Mammary epithelial cell (primary cell): ENCODE measurements at regions not wholly inside any gene's neighbourhood (a gene's known extent, or its start where the extent isn't known, plus 50 kb on each side); places are given as distances from the start of the nearest gene placed in this dataset.
A peak's percentile ranks its signal among the peaks of the same experiment; 100 is the strongest.

Experiments used
- CTCF ChIP-seq, 2 donors: IDR thresholded peaks in 1 of 2; conservative IDR thresholded peaks in 1 of 2; 2 replicates each; pipeline ENCODE4 v1.5.1; 2011 to 2012; ENCODE audit warnings: inconsistent platforms in 2 of 2, low read length in 2 of 2, mild to moderate bottlenecking in 2 of 2, control low read depth in 1 of 2, low read depth in 1 of 2; ENCODE audit not compliant: insufficient read depth in 1 of 2; ENCODE audit errors: extremely low read depth in 1 of 2
- EZH2 ChIP-seq: IDR thresholded peaks from 2 replicates; pipeline ENCODE4 v1.6.1; 2012; ENCODE audit warnings: low read length, inconsistent platforms, borderline replicate concordance

DNA sequence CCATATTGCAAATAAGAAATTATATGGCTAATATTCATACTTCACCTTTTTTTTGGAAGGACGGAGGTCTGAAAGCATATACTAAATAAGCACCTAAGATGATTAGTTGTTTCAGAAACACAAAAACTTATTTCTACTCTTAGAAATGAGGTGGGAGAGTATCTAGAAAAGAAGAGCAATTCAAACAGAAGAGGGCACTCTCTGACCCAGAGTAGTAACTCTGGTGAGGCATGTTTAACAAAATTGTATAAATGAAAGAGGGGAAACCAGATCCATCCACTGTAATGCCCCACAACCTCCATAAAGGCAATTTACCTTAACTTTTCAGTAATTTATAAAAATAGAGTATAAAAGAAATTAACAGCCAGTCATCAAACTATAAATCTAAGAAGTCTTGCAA is 669.6 kb upstream of the VRK2 start:
- TF ChIP-seq CTCF (conservative IDR thresholded peaks at IDR 0.05 in 1 of 2, IDR thresholded peaks at IDR 0.05 in 1 of 2; ENCODE audit: extremely low read depth in 1 of 2, insufficient read depth in 1 of 2, low read depth in 1 of 2, low read length in 2 of 2) (peak; percentile 17 to 35), EZH2 (no peak)
